Keratinocyte (primary cell): ENCODE measurements at regions not wholly inside any gene's neighbourhood (a gene's known extent, or its start where the extent isn't known, plus 50 kb on each side); places are given as distances from the start of the nearest gene placed in this dataset.

Source experiments
- DNase-seq: peaks from one replicate; pipeline ENCODE4 v3.0.0-alpha.2; 2011; ENCODE audit warnings: low read depth, missing footprints, low spot score
- FAIRE-seq: peaks from 2 replicates; lab custom pipeline; 2011; peaks lifted over from hg19 to GRCh38; lab: Jason Lieb, UNC
- H2AFZ ChIP-seq: 2 replicates; pipeline ENCODE4 v1.6.0; 2012; ENCODE audit warnings: low read length, control low read depth, inconsistent platforms; ENCODE audit not compliant: control insufficient read depth
- H3K27ac ChIP-seq: 2 replicates; pipeline ENCODE4 v1.5.1; 2011; ENCODE audit warnings: low read length; ENCODE audit not compliant: control insufficient read depth, insufficient read depth
- H3K27me3 ChIP-seq: 3 replicates; pipeline ENCODE4 v1.6.0; 2011; ENCODE audit warnings: low read length; ENCODE audit not compliant: control insufficient read depth, insufficient read depth; ENCODE audit errors: extremely low read depth
- H3K36me3 ChIP-seq, 2 experiments: 2 replicates in 1 of 2; 3 replicates in 1 of 2; pipeline ENCODE4 v1.5.1; 2011; ENCODE audit warnings: low read length in 2 of 2, mild to moderate bottlenecking in 1 of 2; ENCODE audit not compliant: control insufficient read depth in 2 of 2, insufficient read depth in 2 of 2; ENCODE audit errors: extremely low read depth in 1 of 2
- H3K4me1 ChIP-seq: 3 replicates; pipeline ENCODE4 v1.5.1; 2011; ENCODE audit warnings: low read length; ENCODE audit not compliant: control insufficient read depth, insufficient read depth; ENCODE audit errors: extremely low read depth
- H3K4me2 ChIP-seq: 3 replicates; pipeline ENCODE4 v1.6.0; 2011; ENCODE audit warnings: low read depth, low read length; ENCODE audit not compliant: control insufficient read depth, insufficient read depth; ENCODE audit errors: extremely low read depth
- H3K4me3 ChIP-seq, 3 experiments: fragments of 200-600 bp in 1 of 3; sonication (generic) in 1 of 3; 2 replicates in 2 of 3; 3 replicates in 1 of 3; pipeline ENCODE4 v1.5.1; 2011 to 2016; ENCODE audit warnings: low read length in 3 of 3, mild to moderate bottlenecking in 3 of 3, control low read depth in 2 of 3, inconsistent platforms in 1 of 3, low read depth in 1 of 3, mixed read lengths in 1 of 3, mixed run types in 1 of 3, moderate library complexity in 1 of 3; ENCODE audit not compliant: control insufficient read depth in 2 of 3, insufficient read depth in 2 of 3; ENCODE audit errors: extremely low read depth in 1 of 3
- H3K79me2 ChIP-seq: 2 replicates; pipeline ENCODE4 v1.6.0; 2012; ENCODE audit warnings: low read length; ENCODE audit not compliant: control insufficient read depth, insufficient read depth
- H3K9ac ChIP-seq: 3 replicates; pipeline ENCODE4 v1.6.0; 2011; ENCODE audit warnings: low read length; ENCODE audit not compliant: control insufficient read depth, insufficient read depth; ENCODE audit errors: extremely low read depth
- H3K9me1 ChIP-seq: 3 replicates; pipeline ENCODE4 v1.6.0; 2011; ENCODE audit warnings: low read length; ENCODE audit not compliant: control insufficient read depth, insufficient read depth; ENCODE audit errors: extremely low read depth
- H3K9me3 ChIP-seq: 2 replicates; pipeline ENCODE4 v1.5.1; 2012; ENCODE audit warnings: low read depth, low read length; ENCODE audit not compliant: control insufficient read depth
- H4K20me1 ChIP-seq: 3 replicates; pipeline ENCODE4 v1.6.0; 2011; ENCODE audit warnings: low read length; ENCODE audit not compliant: control insufficient read depth, insufficient read depth; ENCODE audit errors: extremely low read depth
- EZH2 ChIP-seq: IDR thresholded peaks from one replicate; pipeline ENCODE4 v1.6.1; 2012; ENCODE audit warnings: inconsistent platforms, mild to moderate bottlenecking, low read length, moderate library complexity
- dilution Hi-C: fragments of 300-500 bp; cut with MboI; formaldehyde crosslinking; loops from one replicate; pipeline ENCODE4 v1.7.0; 2020; ENCODE audit warnings: low sequenced_read_pairs; ENCODE audit not compliant: extremely low pct_ligation_motif_present
- TF ChIP-seq, protein P1 (sequence below), 3 experiments: IDR thresholded peaks in 1 of 3; conservative IDR thresholded peaks in 1 of 3; optimal IDR thresholded peaks in 1 of 3; 2 replicates in 2 of 3; 3 replicates in 1 of 3; pipeline versions ENCODE3 to v1.5.1; 2011; ENCODE audit warnings: low read length in 3 of 3, mild to moderate bottlenecking in 3 of 3, moderate library complexity in 2 of 3, control low read depth in 1 of 3, inconsistent platforms in 1 of 3; ENCODE audit not compliant: insufficient read depth in 2 of 3; ENCODE audit errors: extremely low read depth in 1 of 3

GRCh38 chr1:189682591-189682990 lies 795.1 kb downstream of the BRINP3 start:
- H3K27ac ChIP-seq = no peak overlapping the region
- no peaks in the 10 kb centered on the region for H4K20me1 ChIP-seq
- no peak for TF ChIP-seq EZH2
- TF ChIP-seq, protein P1, sequence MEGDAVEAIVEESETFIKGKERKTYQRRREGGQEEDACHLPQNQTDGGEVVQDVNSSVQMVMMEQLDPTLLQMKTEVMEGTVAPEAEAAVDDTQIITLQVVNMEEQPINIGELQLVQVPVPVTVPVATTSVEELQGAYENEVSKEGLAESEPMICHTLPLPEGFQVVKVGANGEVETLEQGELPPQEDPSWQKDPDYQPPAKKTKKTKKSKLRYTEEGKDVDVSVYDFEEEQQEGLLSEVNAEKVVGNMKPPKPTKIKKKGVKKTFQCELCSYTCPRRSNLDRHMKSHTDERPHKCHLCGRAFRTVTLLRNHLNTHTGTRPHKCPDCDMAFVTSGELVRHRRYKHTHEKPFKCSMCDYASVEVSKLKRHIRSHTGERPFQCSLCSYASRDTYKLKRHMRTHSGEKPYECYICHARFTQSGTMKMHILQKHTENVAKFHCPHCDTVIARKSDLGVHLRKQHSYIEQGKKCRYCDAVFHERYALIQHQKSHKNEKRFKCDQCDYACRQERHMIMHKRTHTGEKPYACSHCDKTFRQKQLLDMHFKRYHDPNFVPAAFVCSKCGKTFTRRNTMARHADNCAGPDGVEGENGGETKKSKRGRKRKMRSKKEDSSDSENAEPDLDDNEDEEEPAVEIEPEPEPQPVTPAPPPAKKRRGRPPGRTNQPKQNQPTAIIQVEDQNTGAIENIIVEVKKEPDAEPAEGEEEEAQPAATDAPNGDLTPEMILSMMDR (optimal IDR thresholded peaks at IDR 0.05 in 1 of 3, IDR thresholded peaks at IDR 0.05 in 1 of 3, conservative IDR thresholded peaks at IDR 0.05 in 1 of 3; ENCODE audit: extremely low read depth in 1 of 3, insufficient read depth in 2 of 3, low read length in 3 of 3) = no peak
- H3K9me1 ChIP-seq = no peaks in the 10 kb centered on the region
- no peak overlapping the region for H3K4me3 ChIP-seq
- dilution Hi-C loops = no loop called here
- no peak overlapping the region for H2AFZ ChIP-seq
- H3K36me3 ChIP-seq = no peaks in the 10 kb centered on the region
- H3K4me1 ChIP-seq = no peaks in the 10 kb centered on the region
- no peak for FAIRE-seq
- H3K9ac ChIP-seq = no peak overlapping the region
- no peaks in the 10 kb centered on the region for H3K27me3 ChIP-seq
- DNase-seq = no peak
- H3K4me2 ChIP-seq = no peak overlapping the region
- H3K79me2 ChIP-seq = no peaks in the 10 kb centered on the region
- H3K9me3 ChIP-seq = no peaks in the 10 kb centered on the region

DNA sequence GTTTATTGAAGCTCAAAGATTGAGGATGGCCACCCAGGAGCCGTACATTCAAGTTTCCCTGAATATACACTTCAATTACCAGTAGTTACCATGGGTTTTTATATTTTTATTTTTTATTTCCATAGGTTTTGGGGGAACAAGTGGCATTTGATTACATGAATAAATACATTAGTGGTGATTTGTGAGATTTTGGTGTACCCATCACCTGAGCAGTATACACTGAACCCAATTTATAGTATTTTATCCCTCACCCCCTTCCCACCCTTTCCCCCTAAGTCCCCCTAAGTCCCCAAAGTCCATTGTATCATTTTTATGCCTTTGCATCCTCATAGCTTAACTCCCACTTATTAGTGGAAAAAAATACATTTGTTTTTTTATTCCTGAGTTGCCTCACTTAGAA lies 791.4 kb downstream of the BRINP3 start:
- Histone ChIP-seq H3K9me3 (no peaks in the 10 kb centered on the region), H3K27ac (no peak overlapping the region), H3K79me2 (no peaks in the 10 kb centered on the region), H3K4me2 (no peak overlapping the region), H3K9ac (no peak overlapping the region), H2AFZ (no peak overlapping the region), H3K9me1 (no peaks in the 10 kb centered on the region), H4K20me1 (no peaks in the 10 kb centered on the region), H3K36me3 (no peaks in the 10 kb centered on the region), H3K27me3 (no peaks in the 10 kb centered on the region), H3K4me3 (no peak overlapping the region), H3K4me1 (no peaks in the 10 kb centered on the region)
- dilution Hi-C loops = no loop called here
- DNase-seq (no peak), FAIRE-seq (no peak)
- no peak for TF ChIP-seq EZH2
- TF ChIP-seq, protein P1 (optimal IDR thresholded peaks at IDR 0.05 in 1 of 3, IDR thresholded peaks at IDR 0.05 in 1 of 3, conservative IDR thresholded peaks at IDR 0.05 in 1 of 3; ENCODE audit: extremely low read depth in 1 of 3, insufficient read depth in 2 of 3, low read length in 3 of 3) = no peak
